Immature natural killer cell (primary cell): ENCODE measurements at regions not wholly inside any gene's neighbourhood (a gene's known extent, or its start where the extent isn't known, plus 50 kb on each side); places are given as distances from the start of the nearest gene placed in this dataset.
"Not testable (repeated sequence)": the region's sequence is repeated elsewhere in the genome, so short reads cannot be mapped to it uniquely, and the experiment has no call there.

ENCODE experiments used
- DNase-seq, 3 donors: peaks; one replicate each; pipeline ENCODE4 v3.0.0; 2022; ENCODE audit warnings: mixed read lengths in 1 of 3
- H3K27ac Mint-ChIP-seq, 6 donors: one replicate each; pipeline ENCODE4 v1.8.0; 2020; ENCODE audit warnings: mixed read lengths in 6 of 6, mild to moderate bottlenecking in 5 of 6, inconsistent platforms in 4 of 6, moderate library complexity in 3 of 6
- H3K27me3 Mint-ChIP-seq, 3 donors: one replicate each; pipeline ENCODE4 v1.8.0; 2020 to 2021; ENCODE audit warnings: low read depth in 3 of 3, mild to moderate bottlenecking in 3 of 3, mixed read lengths in 3 of 3, moderate library complexity in 3 of 3, inconsistent platforms in 1 of 3
- H3K36me3 Mint-ChIP-seq, 3 donors: one replicate each; pipeline ENCODE4 v1.8.0; 2020; ENCODE audit warnings: mixed read lengths in 3 of 3, inconsistent platforms in 2 of 3, mild to moderate bottlenecking in 2 of 3
- H3K4me1 Mint-ChIP-seq, 2 donors: one replicate each; pipeline ENCODE4 v1.8.0; 2020; ENCODE audit warnings: inconsistent platforms in 2 of 2, mild to moderate bottlenecking in 2 of 2, mixed read lengths in 2 of 2, moderate library complexity in 1 of 2
- H3K4me3 Mint-ChIP-seq, 5 donors: one replicate each; pipeline ENCODE4 v1.8.0; 2020; ENCODE audit warnings: mild to moderate bottlenecking in 5 of 5, mixed read lengths in 5 of 5, inconsistent platforms in 3 of 5, moderate library complexity in 3 of 5
- H3K9me3 Mint-ChIP-seq, 6 donors: one replicate each; pipeline ENCODE4 v1.8.0; 2020; ENCODE audit warnings: mild to moderate bottlenecking in 6 of 6, mixed read lengths in 6 of 6, inconsistent platforms in 4 of 6, moderate library complexity in 3 of 6

DNA sequence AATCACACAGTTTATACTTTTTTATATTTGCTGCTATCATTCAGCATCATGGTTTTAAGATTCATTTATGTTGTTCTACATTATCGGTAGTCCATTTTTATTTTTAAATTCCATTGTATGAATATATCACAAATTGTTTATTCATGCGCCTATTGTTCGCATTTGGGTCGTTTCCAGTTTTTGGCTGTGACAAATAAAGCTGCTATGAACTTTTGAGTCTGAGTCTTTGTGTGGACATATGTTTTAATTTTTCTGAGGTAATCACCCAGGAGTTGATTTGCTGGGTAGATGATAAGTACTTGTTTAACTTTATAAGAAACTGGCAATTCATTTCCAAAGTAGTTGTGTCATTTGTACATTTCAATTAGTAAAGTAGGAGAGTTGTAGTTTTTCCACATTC, 74.2 kb upstream of the CSNK1A1L start:
- H3K27ac Mint-ChIP-seq: no peak overlapping the region
- no peak overlapping the region for H3K4me3 Mint-ChIP-seq

DNA sequence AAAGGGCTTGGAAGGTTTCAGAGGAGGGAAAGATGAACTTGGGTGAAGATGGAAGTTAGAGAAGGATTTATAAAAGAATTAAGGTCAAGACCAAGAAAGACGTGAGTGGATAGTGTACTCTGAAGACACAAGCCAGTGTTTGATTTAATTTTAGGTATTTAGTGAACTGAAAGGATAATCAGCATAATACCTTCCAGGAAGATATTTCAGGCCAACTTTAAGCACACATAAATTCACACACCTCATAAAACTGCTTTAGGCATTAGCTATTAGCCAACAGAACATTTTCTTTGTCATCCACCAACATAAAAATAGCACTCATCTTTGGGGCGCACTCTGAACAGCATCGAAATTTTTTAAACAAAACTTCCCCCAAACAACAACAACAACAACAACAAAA, 71.7 kb upstream of the CSNK1A1L start:
- H3K9me3 Mint-ChIP-seq: peaks cover 0 to 15% (median 6%) of the 10 kb centered on the region in 6 donors
- H3K27ac Mint-ChIP-seq: no peak overlapping the region
- H3K36me3 Mint-ChIP-seq: no peaks in the 10 kb centered on the region
- peaks cover 0 to 2% (median 0%) of the 10 kb centered on the region in 3 donors for H3K27me3 Mint-ChIP-seq
- H3K4me3 Mint-ChIP-seq: no peak overlapping the region
- no peak for DNase-seq
- H3K4me1 Mint-ChIP-seq: no peaks in the 10 kb centered on the region

More for the DNA sequence above, 74.2 kb upstream of the CSNK1A1L start:
- Mint-ChIP-seq H3K9me3 (peaks cover 0 to 7% (median 6%) of the 10 kb centered on the region in 6 donors), H3K4me1 (no peaks in the 10 kb centered on the region), H3K27me3 (peaks cover 0 to 4% (median 0%) of the 10 kb centered on the region in 3 donors), H3K36me3 (no peaks in the 10 kb centered on the region)
- no peak for DNase-seq

DNA sequence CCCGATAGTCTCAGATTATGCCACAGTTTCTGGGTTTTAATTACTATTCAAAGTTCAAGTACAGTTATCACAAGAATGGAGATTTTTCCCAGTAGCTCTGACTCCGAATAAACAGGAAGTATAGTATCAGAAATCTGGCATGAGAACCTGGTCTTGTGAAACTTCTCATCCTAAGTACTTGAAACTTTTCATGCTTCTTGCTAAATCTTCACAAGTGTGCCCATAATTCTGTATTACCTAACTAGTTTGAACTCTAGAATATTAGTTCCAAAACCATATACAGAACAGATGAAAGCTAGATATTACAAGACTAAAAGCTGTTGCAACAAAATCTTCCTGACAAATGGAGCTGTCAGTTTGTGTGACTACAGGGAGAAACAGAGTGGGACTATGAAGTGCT, 70.5 kb upstream of the CSNK1A1L start:
- H3K9me3 Mint-ChIP-seq: peaks cover 0 to 11% (median 7%) of the 10 kb centered on the region in 6 donors
- DNase-seq: no peak
- peaks cover 0 to 2% (median 0%) of the 10 kb centered on the region in 3 donors for H3K27me3 Mint-ChIP-seq
- no peaks in the 10 kb centered on the region for H3K4me1 Mint-ChIP-seq
- H3K27ac Mint-ChIP-seq: no peak overlapping the region
- no peaks in the 10 kb centered on the region for H3K36me3 Mint-ChIP-seq
- H3K4me3 Mint-ChIP-seq: no peak overlapping the region

DNA sequence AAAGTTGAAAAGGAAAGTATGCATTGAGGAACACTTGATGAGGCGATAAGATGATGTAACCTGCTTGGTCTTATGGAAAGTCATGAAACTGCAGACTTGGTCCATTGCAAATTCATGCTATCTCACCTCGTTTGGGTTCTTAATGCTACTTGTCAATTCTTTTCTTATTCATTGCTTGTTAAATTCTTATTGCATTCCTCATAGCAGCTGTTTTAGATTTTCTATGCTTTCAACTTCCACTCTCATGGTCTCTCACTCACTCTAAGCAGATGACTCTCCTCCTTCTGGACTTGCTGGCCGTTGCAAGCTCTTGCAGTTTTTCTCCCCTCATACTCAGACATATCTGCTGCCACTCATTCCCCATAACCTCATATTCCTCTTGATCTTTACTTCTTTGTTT, 67.8 kb upstream of the CSNK1A1L start:
- Mint-ChIP-seq H3K4me3 (no peak overlapping the region), H3K36me3 (no peaks in the 10 kb centered on the region), H3K4me1 (no peaks in the 10 kb centered on the region), H3K9me3 (peaks cover 0 to 11% (median 6%) of the 10 kb centered on the region in 6 donors), H3K27me3 (peaks cover 0 to 3% (median 0%) of the 10 kb centered on the region in 3 donors), H3K27ac (no peak overlapping the region)
- DNase-seq: no peak

DNA sequence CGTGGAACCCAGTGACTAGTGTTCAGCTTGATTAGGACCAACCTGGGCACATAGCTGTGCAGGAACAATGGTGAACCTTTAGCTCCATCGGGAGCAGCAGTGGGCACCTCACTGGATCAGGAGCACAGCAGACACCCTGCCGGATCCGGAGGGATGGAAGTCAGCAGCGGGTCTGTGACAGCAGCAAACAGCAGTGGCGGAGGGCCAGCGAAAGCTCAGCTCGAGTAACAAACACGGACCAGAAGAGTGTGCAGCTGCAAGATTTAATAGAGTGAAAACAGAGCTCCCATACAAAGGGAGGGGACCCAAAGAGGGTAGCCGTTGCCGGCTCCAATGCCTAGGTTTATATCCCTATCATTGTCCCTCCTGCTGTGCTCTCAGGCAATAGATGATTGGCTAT, 66.8 kb upstream of the CSNK1A1L start:
- DNase-seq, H3K27me3 Mint-ChIP-seq, H3K27ac Mint-ChIP-seq, H3K4me1 Mint-ChIP-seq, H3K36me3 Mint-ChIP-seq, H3K4me3 Mint-ChIP-seq: not testable (repeated sequence)
- H3K9me3 Mint-ChIP-seq: peaks cover 0 to 13% (median 7%) of the 10 kb centered on the region in 6 donors

DNA sequence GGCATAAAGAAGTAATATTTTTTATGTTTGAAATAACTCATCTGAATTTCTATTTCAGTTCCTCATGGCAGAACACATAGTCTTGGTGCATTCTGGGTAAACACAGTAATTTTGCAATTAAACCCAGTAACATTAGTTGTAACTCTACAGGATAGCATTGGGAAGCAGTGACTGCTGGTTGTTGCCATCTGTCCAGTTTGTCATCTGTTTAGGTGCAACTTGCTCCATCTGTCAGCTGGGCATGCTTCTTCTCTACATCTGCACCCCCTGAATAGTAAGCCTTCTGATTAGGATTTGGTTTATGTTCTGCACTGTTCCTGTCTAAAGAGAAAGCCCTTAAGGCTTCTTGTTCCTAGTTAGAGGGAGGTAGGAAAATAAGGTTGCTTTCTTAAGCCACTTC, 63.5 kb upstream of the CSNK1A1L start:
- Mint-ChIP-seq H3K27me3 (peaks cover 0 to 2% (median 0%) of the 10 kb centered on the region in 3 donors), H3K36me3 (peaks cover 0 to 3% (median 0%) of the 10 kb centered on the region in 3 donors), H3K27ac (no peak overlapping the region), H3K4me3 (no peak overlapping the region), H3K4me1 (no peaks in the 10 kb centered on the region), H3K9me3 (peaks cover 0 to 13% (median 6%) of the 10 kb centered on the region in 6 donors)
- DNase-seq: no peak

DNA sequence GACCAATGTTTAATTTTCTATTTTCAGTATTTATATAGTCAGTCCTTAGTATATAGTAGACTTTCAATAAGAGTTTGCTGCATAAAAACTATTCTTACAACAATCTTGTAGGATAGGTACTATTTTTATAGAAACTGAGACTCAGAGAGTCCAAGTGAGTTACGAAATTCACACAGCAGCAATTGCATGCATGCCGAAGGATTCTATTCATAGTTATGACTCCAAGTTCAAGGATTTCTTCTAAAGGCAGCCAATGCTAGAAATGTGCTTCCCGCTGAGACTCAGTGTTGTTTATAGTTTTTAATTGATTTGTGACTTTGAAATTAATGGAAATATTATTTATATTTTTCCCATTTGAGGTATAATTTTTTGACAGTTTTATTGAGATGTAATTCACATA, 62.7 kb upstream of the CSNK1A1L start:
- no peak for DNase-seq
- Mint-ChIP-seq H3K27ac (no peak overlapping the region), H3K4me3 (no peak overlapping the region), H3K9me3 (peaks cover 0 to 9% (median 6%) of the 10 kb centered on the region in 6 donors), H3K4me1 (no peaks in the 10 kb centered on the region), H3K36me3 (peaks cover 0 to 3% (median 0%) of the 10 kb centered on the region in 3 donors), H3K27me3 (peaks cover 0 to 2% (median 0%) of the 10 kb centered on the region in 3 donors)

DNA sequence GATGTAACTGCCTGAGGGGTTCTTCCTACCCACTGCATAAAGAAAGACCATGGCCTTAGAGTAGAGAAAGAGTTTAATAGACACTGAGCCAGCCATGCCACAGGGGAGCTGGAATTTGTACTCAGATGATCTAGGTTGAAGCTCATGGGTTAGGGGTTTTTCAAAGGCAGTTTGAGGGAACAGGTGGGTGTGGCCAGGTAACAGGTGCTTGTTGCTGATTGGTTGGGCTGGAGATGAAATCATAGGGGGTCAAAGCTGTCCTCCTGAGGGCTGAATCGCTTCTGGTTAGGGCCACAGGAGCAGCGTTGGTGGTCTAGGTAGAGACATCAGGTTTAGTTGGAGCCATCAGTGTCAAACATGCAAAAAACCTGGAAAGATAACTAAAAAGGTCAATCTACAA, 59.2 kb upstream of the CSNK1A1L start:
- Mint-ChIP-seq H3K27ac (no peak overlapping the region), H3K9me3 (peaks cover 2 to 36% (median 13%) of the 10 kb centered on the region in 6 donors), H3K4me3 (no peak overlapping the region), H3K4me1 (no peaks in the 10 kb centered on the region), H3K27me3 (peaks cover 0 to 2% (median 2%) of the 10 kb centered on the region in 3 donors), H3K36me3 (peaks cover 0 to 3% (median 0%) of the 10 kb centered on the region in 3 donors)
- no peak for DNase-seq

DNA sequence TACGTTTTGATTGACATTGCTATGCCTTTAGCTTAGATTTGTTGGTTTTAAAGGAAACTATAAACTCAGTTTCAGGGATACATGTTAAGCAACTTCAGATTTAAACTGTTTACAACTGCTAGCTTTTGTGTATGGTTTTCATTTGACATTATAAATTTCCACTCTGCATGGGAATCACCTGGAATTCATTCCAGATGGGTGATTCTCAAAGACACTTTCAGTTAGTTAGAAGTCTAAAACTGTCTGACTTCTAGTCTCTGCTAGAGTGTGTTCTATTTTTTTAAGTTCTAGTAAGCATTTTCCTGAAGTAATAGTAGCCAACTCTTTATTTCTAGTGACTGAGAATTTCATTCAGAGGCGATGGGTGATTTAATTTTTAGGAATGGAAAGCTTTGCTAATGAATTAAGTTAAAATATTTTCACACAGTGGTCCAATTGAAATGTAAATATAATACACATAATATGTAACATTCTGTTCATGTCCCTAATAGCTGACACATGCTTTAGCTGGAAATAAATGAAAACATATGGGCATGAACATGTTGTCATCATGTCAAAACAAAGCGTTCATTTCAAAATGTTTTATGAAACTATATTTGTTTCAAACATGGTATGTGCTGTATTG, 58.3 kb upstream of the CSNK1A1L start:
- Mint-ChIP-seq H3K9me3 (peaks cover 2 to 36% (median 16%) of the 10 kb centered on the region in 6 donors), H3K4me1 (no peaks in the 10 kb centered on the region), H3K36me3 (peaks cover 0 to 3% (median 0%) of the 10 kb centered on the region in 3 donors), H3K4me3 (no peak overlapping the region), H3K27me3 (peaks cover 0 to 2% (median 2%) of the 10 kb centered on the region in 3 donors), H3K27ac (no peak overlapping the region)
- no peak for DNase-seq

DNA sequence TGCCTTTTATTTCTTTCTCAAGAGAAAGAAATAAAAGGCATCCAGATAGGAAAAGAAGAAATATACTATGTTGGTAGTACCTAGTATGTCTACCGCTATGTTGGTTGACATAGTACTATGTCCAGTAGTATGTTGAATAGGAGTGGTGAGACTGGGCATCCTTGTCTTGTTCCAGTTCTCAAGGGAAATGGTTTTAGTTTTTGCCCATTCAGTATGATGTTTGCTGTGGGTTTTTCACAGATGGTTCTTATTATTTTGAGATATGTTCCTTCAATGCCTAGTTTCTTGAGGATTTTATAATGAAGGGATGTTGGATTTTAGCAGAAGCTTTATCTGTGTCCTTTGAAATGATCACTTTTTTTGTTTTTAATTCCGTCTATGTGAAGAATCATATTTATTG, 53.0 kb upstream of the CSNK1A1L start:
- Mint-ChIP-seq H3K27ac (no peak overlapping the region), H3K4me1 (no peaks in the 10 kb centered on the region), H3K9me3 (peaks cover 5 to 42% (median 17%) of the 10 kb centered on the region in 6 donors), H3K4me3 (no peak overlapping the region), H3K27me3 (peaks cover 0 to 2% (median 0%) of the 10 kb centered on the region in 3 donors), H3K36me3 (no peaks in the 10 kb centered on the region)
- no peak for DNase-seq

DNA sequence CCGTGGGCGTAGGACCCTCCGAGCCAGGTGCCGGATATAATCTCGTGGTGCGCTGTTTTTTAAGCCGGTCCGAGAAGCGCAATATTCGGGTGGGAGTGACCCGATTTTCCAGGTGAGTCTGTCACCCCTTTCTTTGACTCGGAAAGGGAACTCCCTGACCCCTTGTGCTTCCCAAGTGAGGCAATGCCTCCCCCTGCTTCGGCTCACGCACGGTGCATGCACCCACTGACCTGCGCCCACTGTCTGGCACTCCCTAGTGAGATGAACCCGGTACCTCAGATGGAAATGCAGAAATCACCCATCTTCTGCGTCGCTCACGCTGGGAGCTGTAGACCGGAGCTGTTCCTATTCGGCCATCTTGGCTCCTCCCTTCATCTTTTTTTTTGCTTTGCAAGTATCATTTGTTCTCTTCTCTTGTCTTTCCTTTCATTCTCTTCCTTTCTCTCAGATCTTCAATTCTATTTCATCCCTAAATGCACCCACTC, 50.2 kb upstream of the CSNK1A1L start:
- peaks cover 5 to 21% (median 11%) of the 10 kb centered on the region in 6 donors for H3K9me3 Mint-ChIP-seq
- not testable (repeated sequence) for H3K27ac Mint-ChIP-seq, H3K36me3 Mint-ChIP-seq, DNase-seq, H3K4me1 Mint-ChIP-seq, H3K4me3 Mint-ChIP-seq, H3K27me3 Mint-ChIP-seq
